CD4-positive, CD25-positive, alpha-beta regulatory T cell (primary cell): ENCODE measurements at regions not wholly inside any gene's neighbourhood (a gene's known extent, or its start where the extent isn't known, plus 50 kb on each side); places are given as distances from the start of the nearest gene placed in this dataset.

Experiments
- ATAC-seq, 2 donors: fragments of 150-1000 bp; cut with Tn5 transposase; one replicate each; pipeline ENCODE4 v1.10.0; 2021; ENCODE audit warnings: low read depth in 2 of 2, moderate number of reproducible peaks in 2 of 2, moderate library complexity in 1 of 2
- DNase-seq, 3 donors: peaks; one replicate each; pipeline versions ENCODE4 v3.0.0 to v3.0.0-alpha.2; 2012 to 2022; ENCODE audit warnings: mixed read lengths in 1 of 3
- H3K27ac ChIP-seq: one replicate; pipeline ENCODE4 v1.7.0; 2013; ENCODE audit warnings: mild to moderate bottlenecking, low read length; ENCODE audit not compliant: insufficient read depth, poor library complexity, severe bottlenecking
- H3K27me3 ChIP-seq: one replicate; pipeline ENCODE4 v1.7.0; 2013; ENCODE audit warnings: low read length; ENCODE audit not compliant: control insufficient read depth, insufficient read depth
- H3K36me3 ChIP-seq: one replicate; pipeline ENCODE4 v1.7.0; 2013; ENCODE audit warnings: mild to moderate bottlenecking, low read length, moderate library complexity; ENCODE audit not compliant: control insufficient read depth, insufficient read depth
- H3K4me1 ChIP-seq: 2 replicates; pipeline ENCODE4 v1.7.0; 2013; ENCODE audit warnings: mild to moderate bottlenecking, low read length; ENCODE audit not compliant: insufficient read depth, control insufficient read depth, poor library complexity, severe bottlenecking
- H3K4me3 ChIP-seq: one replicate; pipeline ENCODE4 v1.7.0; 2013; ENCODE audit warnings: low read depth, mild to moderate bottlenecking, low read length, moderate library complexity
- H3K9me3 ChIP-seq, 2 experiments: 1 replicate in 1 of 2; 2 replicates in 1 of 2; pipeline ENCODE4 v1.7.0; 2013; ENCODE audit warnings: low read length in 2 of 2, mild to moderate bottlenecking in 1 of 2, moderate library complexity in 1 of 2; ENCODE audit not compliant: control insufficient read depth in 2 of 2
- H3K27ac Mint-ChIP-seq, 3 donors: one replicate each; pipeline ENCODE4 v1.8.0; 2020 to 2022; ENCODE audit warnings: mild to moderate bottlenecking in 3 of 3, mixed read lengths in 3 of 3, moderate library complexity in 2 of 3
- H3K27me3 Mint-ChIP-seq: one replicate; pipeline ENCODE4 v1.8.0; 2022; ENCODE audit warnings: mild to moderate bottlenecking, mixed read lengths
- H3K36me3 Mint-ChIP-seq: one replicate; pipeline ENCODE4 v1.8.0; 2020; ENCODE audit warnings: mixed read lengths
- H3K4me1 Mint-ChIP-seq, 4 donors: one replicate each; pipeline ENCODE4 v1.8.0; 2020 to 2022; ENCODE audit warnings: mixed read lengths in 4 of 4, mild to moderate bottlenecking in 1 of 4
- H3K4me3 Mint-ChIP-seq, 4 donors: one replicate each; pipeline ENCODE4 v1.8.0; 2020 to 2022; ENCODE audit warnings: mild to moderate bottlenecking in 4 of 4, mixed read lengths in 4 of 4, moderate library complexity in 3 of 4
- H3K9me3 Mint-ChIP-seq, 7 donors: one replicate each; pipeline ENCODE4 v1.8.0; 2020 to 2022; ENCODE audit warnings: mixed read lengths in 7 of 7, mild to moderate bottlenecking in 3 of 7, moderate library complexity in 2 of 7

DNA sequence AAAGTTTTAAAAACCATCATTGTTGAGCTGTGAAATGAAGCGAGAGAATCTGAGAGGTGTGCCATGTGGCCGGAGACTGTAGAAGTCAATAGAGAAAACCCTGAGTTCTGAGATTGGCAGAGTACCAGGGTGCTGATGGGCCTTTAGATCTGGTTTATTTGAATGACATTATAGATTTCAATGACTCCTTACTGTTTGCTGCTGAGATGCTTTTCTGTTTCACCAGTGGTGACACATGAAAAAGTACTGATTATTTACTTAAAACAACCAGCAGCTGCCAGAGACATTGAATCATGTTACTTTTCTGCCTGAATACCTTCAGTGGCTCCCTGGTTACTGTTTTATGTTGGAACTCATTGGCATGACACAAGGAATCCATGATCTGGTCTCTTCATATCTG, 602.7 kb upstream of the ZNF804A start:
- DNase-seq (no peak), ATAC-seq (no peak)
- H3K4me1 Mint-ChIP-seq, result no peaks in the 10 kb centered on the region
- H3K27me3 Mint-ChIP-seq, result no peaks in the 10 kb centered on the region
- H3K36me3 ChIP-seq, result no peaks in the 10 kb centered on the region
- no peaks in the 10 kb centered on the region for H3K27me3 ChIP-seq
- no peak overlapping the region for H3K27ac ChIP-seq
- H3K4me3 Mint-ChIP-seq, result no peak overlapping the region
- no peak overlapping the region for H3K27ac Mint-ChIP-seq
- no peaks in the 10 kb centered on the region for H3K4me1 ChIP-seq
- H3K9me3 ChIP-seq, result peaks cover 6% of the 10 kb centered on the region in 2 experiments
- H3K9me3 Mint-ChIP-seq, result peaks cover 0 to 13% (median 8%) of the 10 kb centered on the region in 7 donors
- no peaks in the 10 kb centered on the region for H3K36me3 Mint-ChIP-seq
- H3K4me3 ChIP-seq, result no peak overlapping the region

DNA sequence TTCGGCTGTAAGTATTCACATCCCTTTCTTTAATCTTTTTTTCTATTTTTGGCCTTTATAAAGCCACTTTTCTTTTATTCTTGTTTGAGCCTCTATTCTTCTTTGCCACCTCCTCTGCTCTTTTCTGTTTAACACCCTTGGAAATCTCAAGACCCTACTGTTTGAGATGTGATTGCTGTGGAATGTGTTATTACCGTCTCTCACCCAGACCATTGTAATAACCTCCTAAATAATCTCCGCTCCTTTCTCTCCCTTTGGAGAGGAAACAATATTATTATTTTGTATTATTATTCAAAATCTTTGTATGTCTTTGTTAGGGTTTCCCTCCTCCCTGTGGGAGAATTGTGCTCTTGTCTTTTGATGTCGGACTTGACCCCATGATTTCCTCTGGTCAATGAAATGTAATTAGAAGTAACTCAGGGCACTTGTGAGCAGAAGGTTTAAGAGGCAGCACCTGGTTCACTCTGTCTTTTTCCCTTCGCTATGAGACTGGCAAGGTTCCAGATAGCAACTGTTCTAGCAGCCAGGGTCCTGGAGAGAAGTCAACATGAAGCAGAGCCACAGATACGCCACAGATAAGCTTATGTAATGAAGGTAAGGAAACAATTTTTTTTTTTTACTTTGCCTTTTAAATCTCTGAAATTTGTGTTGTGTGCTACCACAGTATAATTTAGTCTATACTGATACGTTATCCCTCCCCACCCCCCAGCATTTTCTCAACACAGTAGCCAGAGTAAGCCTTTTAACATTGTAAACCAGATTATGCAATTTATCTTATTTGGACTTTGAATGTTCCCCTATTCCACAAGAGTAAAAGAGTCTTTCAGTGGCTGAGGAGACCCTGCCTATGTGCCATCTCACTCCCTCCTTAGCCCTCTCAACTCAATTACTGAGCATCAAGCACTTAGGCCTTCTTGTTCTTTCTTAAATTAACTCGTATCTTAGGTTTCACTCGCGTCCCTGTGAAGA, 601.2 kb upstream of the ZNF804A start:
- Histone ChIP-seq H3K9me3 (peaks cover 6% of the 10 kb centered on the region in 2 experiments), H3K27me3 (no peaks in the 10 kb centered on the region), H3K4me3 (no peak overlapping the region), H3K27ac (no peak overlapping the region), H3K36me3 (no peaks in the 10 kb centered on the region), H3K4me1 (no peaks in the 10 kb centered on the region)
- ATAC-seq (no peak), DNase-seq (no peak)
- H3K27ac Mint-ChIP-seq, result no peak overlapping the region
- no peaks in the 10 kb centered on the region for H3K27me3 Mint-ChIP-seq
- H3K4me3 Mint-ChIP-seq, result no peak overlapping the region
- no peaks in the 10 kb centered on the region for H3K36me3 Mint-ChIP-seq
- H3K4me1 Mint-ChIP-seq, result no peaks in the 10 kb centered on the region
- H3K9me3 Mint-ChIP-seq, result peaks cover 0 to 10% (median 7%) of the 10 kb centered on the region in 7 donors

DNA sequence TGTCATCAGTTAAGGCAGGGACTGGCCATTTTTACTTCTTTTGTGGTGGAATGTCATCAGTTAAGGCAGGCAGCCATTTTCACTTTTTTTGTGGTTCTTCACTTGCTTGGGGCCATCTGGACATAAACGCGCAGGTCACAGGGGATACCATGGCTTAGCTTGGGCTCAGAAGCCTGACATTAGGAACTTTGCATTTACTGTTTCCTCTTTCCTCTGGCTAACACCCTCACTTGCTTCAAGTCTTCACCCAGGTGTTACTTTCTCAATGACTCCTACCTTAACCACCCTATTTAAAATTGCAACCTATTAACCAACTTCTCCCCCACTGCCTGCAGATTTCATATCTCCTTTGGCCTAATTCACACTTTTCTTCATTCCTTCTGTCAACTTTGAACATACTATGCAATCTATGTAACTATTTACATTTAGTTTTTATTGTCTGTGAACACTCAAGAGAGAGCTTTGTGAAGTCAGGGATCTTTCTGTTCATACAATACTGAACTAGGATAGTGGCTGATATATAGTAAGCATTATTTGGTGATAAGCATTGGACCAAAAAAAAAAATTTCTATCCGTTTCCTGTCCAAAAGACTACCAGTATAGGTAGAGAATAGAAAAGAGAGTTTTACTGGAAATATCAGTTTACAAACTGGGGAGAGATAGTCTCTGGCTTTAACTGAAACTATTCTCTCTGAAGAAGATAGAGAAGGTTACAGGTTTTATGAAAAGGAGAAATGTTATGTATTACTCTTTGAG, 600.1 kb upstream of the ZNF804A start:
- H3K4me3 ChIP-seq, result no peak overlapping the region
- H3K9me3 ChIP-seq, result peaks cover 2 to 6% of the 10 kb centered on the region in 2 experiments
- Mint-ChIP-seq H3K4me3 (no peak overlapping the region), H3K4me1 (no peaks in the 10 kb centered on the region), H3K9me3 (peaks cover 0 to 8% (median 3%) of the 10 kb centered on the region in 7 donors), H3K27me3 (no peaks in the 10 kb centered on the region), H3K27ac (no peak overlapping the region), H3K36me3 (no peaks in the 10 kb centered on the region)
- no peak overlapping the region for H3K27ac ChIP-seq
- H3K36me3 ChIP-seq, result no peaks in the 10 kb centered on the region
- ATAC-seq (no peak), DNase-seq (no peak)
- no peaks in the 10 kb centered on the region for H3K4me1 ChIP-seq
- H3K27me3 ChIP-seq, result no peaks in the 10 kb centered on the region

DNA sequence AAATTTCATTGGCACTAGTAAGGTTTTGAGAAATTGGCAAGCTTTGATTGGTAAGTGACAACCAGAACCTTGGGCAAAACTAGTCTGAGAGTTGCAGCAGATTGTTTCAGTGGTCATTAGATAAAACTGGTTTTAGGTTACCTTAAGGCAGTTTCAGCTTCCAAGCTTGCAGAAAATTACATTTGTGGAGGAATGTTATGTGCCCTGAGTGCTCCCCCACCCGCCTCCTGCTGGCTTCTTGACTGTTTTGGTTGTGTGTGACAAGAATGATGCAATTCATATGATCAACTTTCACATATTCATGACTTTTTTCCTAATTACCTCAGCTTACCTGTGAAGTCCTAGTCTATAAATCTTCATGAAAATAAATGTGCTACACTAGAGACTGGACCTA, 599.5 kb upstream of the ZNF804A start:
- H3K36me3 Mint-ChIP-seq, result no peaks in the 10 kb centered on the region
- DNase-seq, result no peak
- no peaks in the 10 kb centered on the region for H3K4me1 Mint-ChIP-seq
- H3K4me3 Mint-ChIP-seq, result no peak overlapping the region
- Histone ChIP-seq H3K4me3 (no peak overlapping the region), H3K9me3 (peaks cover 2 to 6% of the 10 kb centered on the region in 2 experiments), H3K27me3 (no peaks in the 10 kb centered on the region), H3K27ac (no peak overlapping the region), H3K4me1 (no peaks in the 10 kb centered on the region), H3K36me3 (no peaks in the 10 kb centered on the region)
- ATAC-seq, result no peak
- peaks cover 0 to 8% (median 3%) of the 10 kb centered on the region in 7 donors for H3K9me3 Mint-ChIP-seq
- no peaks in the 10 kb centered on the region for H3K27me3 Mint-ChIP-seq
- no peak overlapping the region for H3K27ac Mint-ChIP-seq

DNA sequence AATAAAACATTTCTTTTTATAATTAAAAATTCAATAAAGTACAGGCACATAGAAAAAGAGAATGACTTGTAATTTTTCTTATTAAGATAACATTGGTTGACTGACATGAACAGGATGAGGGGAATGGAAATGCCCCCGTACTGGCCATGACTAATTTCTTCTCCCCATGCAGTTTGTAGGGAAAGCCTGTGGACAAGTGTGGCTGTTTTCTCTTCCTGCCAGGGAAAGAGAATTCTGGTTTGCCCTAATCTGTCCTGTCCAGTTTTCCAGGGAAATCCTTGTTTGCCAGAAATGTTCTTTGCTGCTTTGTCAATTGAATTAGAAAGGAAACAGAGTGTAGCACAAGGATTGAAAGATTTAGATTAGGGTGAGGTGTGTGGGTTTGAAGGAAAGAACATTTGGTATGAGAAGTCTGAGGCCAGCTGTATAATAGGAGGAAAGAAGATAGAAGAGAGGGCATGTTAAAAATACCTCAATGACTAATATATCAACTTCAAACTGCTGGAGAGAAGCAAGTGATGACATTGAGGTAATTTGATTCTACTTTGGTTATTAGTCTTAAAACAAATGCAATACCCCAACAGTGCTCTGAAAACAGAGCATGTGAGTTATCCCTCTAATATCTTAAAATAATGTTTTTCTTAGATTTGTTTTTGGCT, 593.9 kb upstream of the ZNF804A start:
- no peaks in the 10 kb centered on the region for H3K4me1 ChIP-seq
- Mint-ChIP-seq H3K9me3 (no peaks in the 10 kb centered on the region), H3K4me1 (no peaks in the 10 kb centered on the region), H3K27ac (no peak overlapping the region), H3K27me3 (no peaks in the 10 kb centered on the region), H3K36me3 (no peaks in the 10 kb centered on the region), H3K4me3 (no peak overlapping the region)
- H3K27ac ChIP-seq, result no peak overlapping the region
- ATAC-seq, result no peak
- no peaks in the 10 kb centered on the region for H3K27me3 ChIP-seq
- H3K9me3 ChIP-seq, result no peaks in the 10 kb centered on the region
- no peaks in the 10 kb centered on the region for H3K36me3 ChIP-seq
- no peak for DNase-seq
- no peak overlapping the region for H3K4me3 ChIP-seq

DNA sequence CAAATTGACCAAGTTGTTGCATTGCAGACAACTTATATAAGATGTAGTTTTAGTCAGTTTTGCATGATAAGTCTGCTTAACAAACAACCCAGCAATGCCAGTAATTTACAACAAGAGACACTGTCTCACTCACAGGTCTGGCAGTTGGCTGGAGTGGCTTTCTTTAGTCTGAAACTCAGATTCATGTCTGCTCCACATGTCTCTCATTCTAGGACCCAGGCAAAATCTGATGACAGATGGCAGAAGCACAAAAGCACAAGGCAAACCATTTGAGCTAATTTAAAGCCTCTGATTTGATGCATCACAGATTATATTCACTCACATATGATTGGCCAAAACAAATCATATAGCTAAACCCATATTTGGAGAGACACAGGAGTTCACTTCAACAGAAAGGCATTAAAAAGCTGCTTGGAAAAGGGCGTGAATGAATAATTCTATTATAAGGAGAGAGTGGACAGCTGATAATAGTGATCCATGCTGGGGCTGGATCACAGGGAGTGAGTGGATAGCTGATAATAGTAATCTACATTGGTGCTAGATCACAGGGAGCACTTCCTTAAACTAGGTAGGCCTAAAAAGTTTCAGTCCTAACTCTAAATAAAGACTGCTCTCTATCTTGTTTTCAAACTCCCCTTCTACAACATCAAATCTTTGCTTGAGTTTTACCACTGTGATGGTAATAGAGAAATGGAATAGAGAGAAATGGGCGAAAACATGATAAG, 593.2 kb upstream of the ZNF804A start:
- Histone ChIP-seq H3K9me3 (no peaks in the 10 kb centered on the region), H3K4me1 (no peaks in the 10 kb centered on the region), H3K4me3 (no peak overlapping the region), H3K27me3 (no peaks in the 10 kb centered on the region), H3K36me3 (no peaks in the 10 kb centered on the region), H3K27ac (no peak overlapping the region)
- Mint-ChIP-seq H3K27ac (no peak overlapping the region), H3K9me3 (no peaks in the 10 kb centered on the region), H3K27me3 (no peaks in the 10 kb centered on the region), H3K4me1 (no peaks in the 10 kb centered on the region), H3K4me3 (no peak overlapping the region), H3K36me3 (no peaks in the 10 kb centered on the region)
- no peak for ATAC-seq
- DNase-seq, result no peak

DNA sequence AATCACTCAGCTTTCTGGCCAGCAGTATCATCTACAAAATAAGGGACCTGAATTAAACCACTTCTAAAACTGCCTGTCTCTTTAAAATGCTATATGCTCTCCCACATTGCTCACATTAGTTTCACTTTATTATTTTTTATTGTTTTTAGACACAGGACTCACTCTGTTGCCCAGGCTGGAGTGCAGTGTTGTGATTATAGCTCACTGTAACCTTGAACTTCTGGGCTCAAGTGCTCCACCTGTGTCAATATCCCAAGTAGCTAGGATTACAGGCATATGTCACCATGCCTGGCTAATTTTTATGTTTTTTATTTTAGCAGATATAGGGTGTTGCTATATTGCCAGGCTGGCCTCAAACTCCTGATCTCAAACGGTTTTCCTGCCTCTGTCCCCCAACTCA, 591.3 kb upstream of the ZNF804A start:
- ATAC-seq (no peak), DNase-seq (no peak)
- Mint-ChIP-seq H3K4me3 (no peak overlapping the region), H3K36me3 (no peaks in the 10 kb centered on the region), H3K27ac (no peak overlapping the region), H3K9me3 (no peaks in the 10 kb centered on the region), H3K27me3 (no peaks in the 10 kb centered on the region), H3K4me1 (no peaks in the 10 kb centered on the region)
- H3K9me3 ChIP-seq, result no peaks in the 10 kb centered on the region
- no peaks in the 10 kb centered on the region for H3K4me1 ChIP-seq
- H3K27me3 ChIP-seq, result no peaks in the 10 kb centered on the region
- H3K4me3 ChIP-seq, result no peak overlapping the region
- no peaks in the 10 kb centered on the region for H3K36me3 ChIP-seq
- no peak overlapping the region for H3K27ac ChIP-seq
